ENCODE measurements at regions not wholly inside any gene's neighbourhood (a gene's known extent, or its start where the extent isn't known, plus 50 kb on each side); places are given as distances from the start of the nearest gene placed in this dataset.
"Not testable (repeated sequence)": the region's sequence is repeated elsewhere in the genome, so short reads cannot be mapped to it uniquely, and the experiment has no call there.

GRCh38 chr14:52122163-52122562 is 53.3 kb upstream of the NID2 start:
- not testable (repeated sequence) for DNase-seq (ENCODE audit: low read depth)

- DNase-seq (ENCODE audit: low read depth) = no peak
Measured at GRCh38 chr14:52121441-52121840, 52.6 kb upstream of the NID2 start.

- DNase-seq (ENCODE audit: low read depth) = no peak
Measured at GRCh38 chr14:52119030-52119429, 50.2 kb upstream of the NID2 start.

Data from stimulated activated CD8-positive, alpha-beta memory T cell treated with anti-CD3 and anti-CD28 coated beads, Interleukin-12 subunit alpha, Interleukin-12 subunit beta, amount 100 ng/mL, for 4 hours (primary cell).